Upper lobe of left lung (tissue), 6 donors: ENCODE measurements at regions not wholly inside any gene's neighbourhood (a gene's known extent, or its start where the extent isn't known, plus 50 kb on each side); places are given as distances from the start of the nearest gene placed in this dataset.

Experiments used
- ATAC-seq, 2 donors: fragments of 200-7000 bp; cut with Tn5 transposase; one replicate each; pipeline ENCODE4 v1.9.1; 2022; ENCODE audit warnings: mild to moderate bottlenecking in 2 of 2, moderate library complexity in 2 of 2; ENCODE audit not compliant: low FRiP score in 2 of 2
- DNase-seq, 2 donors: peaks; one replicate each; pipeline ENCODE4 v3.0.0-alpha.2; 2019 to 2020
- H3K27ac ChIP-seq, 4 donors: fragments of 200-600 bp; sonication (generic); one replicate each; pipeline ENCODE4 v1.5.1; 2016 to 2019
- H3K27me3 ChIP-seq, 4 donors: fragments of 200-600 bp; sonication (generic); one replicate each; pipeline ENCODE4 v1.5.1; 2017 to 2019
- H3K36me3 ChIP-seq, 4 donors: fragments of 200-600 bp; sonication (generic); one replicate each; pipeline ENCODE4 v1.5.1; 2016 to 2019
- H3K4me1 ChIP-seq, 4 donors: fragments of 200-600 bp; sonication (generic); one replicate each; pipeline ENCODE4 v1.5.1; 2018 to 2019
- H3K4me3 ChIP-seq, 4 donors: fragments of 200-600 bp; sonication (generic); one replicate each; pipeline ENCODE4 v1.5.1; 2017 to 2019; ENCODE audit warnings: mild to moderate bottlenecking in 2 of 4, moderate library complexity in 1 of 4
- H3K9me3 ChIP-seq, 4 donors: fragments of 200-600 bp; sonication (generic); one replicate each; pipeline ENCODE4 v1.5.1; 2018 to 2019
- EP300 ChIP-seq, 4 donors: sonication (generic); formaldehyde crosslinking; IDR thresholded peaks; one replicate each; pipeline ENCODE4 v1.5.1; 2017; ENCODE audit warnings: antibody characterized with exemption in 4 of 4, control low read depth in 2 of 4
- POLR2A ChIP-seq, 4 donors: fragments of 450-650 bp; IDR thresholded peaks; one replicate each; pipeline ENCODE4 v1.5.1; 2016 to 2017; ENCODE audit warnings: antibody characterized with exemption in 4 of 4, mild to moderate bottlenecking in 2 of 4
- POLR2AphosphoS5 ChIP-seq, 2 donors: sonication (generic); formaldehyde crosslinking; IDR thresholded peaks; one replicate each; pipeline ENCODE4 v1.5.1; 2017; ENCODE audit warnings: antibody characterized with exemption in 2 of 2
- WGBS, 2 donors: methylation state at CpG; one replicate each; pipeline ENCODE4 v1.1.5; 2017 to 2018; 5-methylcytosine and 5-hydroxymethylcytosine counted together
- TF ChIP-seq, protein P1 (sequence below), 6 experiments: fragments of 450-650 bp in 4 of 6; fragments of 200-600 bp in 2 of 6; sonication (generic) in 2 of 6; IDR thresholded peaks; one replicate each; pipeline ENCODE4 v1.5.1; 2016 to 2019; ENCODE audit warnings: antibody characterized with exemption in 6 of 6
- donor health status: DM: no; HTN: no; CAD: no; lungs with moderate emphysema.
- donor health status: DM: no; HTN: yes; CAD: no; lungs with severe emphysema.

DNA sequence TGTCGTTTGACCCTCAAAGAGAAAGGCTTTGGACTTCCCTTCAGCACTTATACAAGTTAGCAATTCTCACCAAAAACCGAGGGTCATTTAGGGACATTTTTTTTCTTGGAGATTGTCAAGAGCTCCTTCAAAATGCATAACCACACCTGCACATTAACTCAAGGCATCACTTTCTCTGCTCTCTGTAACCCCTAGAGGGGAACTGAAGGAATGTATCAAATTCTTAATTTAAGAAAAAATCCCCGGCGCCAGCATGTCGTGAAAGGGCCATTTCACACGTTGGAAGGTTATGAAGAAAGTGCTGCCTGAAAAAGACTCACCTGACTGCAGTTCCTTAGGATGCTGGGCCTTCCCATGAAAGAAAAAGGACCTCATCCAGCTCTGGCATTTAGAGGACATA, 131.6 kb upstream of the ZC3H12A start:
- DNase-seq, result no peak
- no peaks in the 10 kb centered on the region for H3K9me3 ChIP-seq
- ATAC-seq, result no peak
- H3K4me1 ChIP-seq, result no peaks in the 10 kb centered on the region
- H3K27ac ChIP-seq, result no peak overlapping the region
- H3K36me3 ChIP-seq, result no peaks in the 10 kb centered on the region
- no peaks in the 10 kb centered on the region for H3K27me3 ChIP-seq
- WGBS, 2 donors, result 32 to 42% methylated on average over 6 of the region's 6 CpGs
- H3K4me3 ChIP-seq, result no peak overlapping the region
- TF ChIP-seq, protein P1, sequence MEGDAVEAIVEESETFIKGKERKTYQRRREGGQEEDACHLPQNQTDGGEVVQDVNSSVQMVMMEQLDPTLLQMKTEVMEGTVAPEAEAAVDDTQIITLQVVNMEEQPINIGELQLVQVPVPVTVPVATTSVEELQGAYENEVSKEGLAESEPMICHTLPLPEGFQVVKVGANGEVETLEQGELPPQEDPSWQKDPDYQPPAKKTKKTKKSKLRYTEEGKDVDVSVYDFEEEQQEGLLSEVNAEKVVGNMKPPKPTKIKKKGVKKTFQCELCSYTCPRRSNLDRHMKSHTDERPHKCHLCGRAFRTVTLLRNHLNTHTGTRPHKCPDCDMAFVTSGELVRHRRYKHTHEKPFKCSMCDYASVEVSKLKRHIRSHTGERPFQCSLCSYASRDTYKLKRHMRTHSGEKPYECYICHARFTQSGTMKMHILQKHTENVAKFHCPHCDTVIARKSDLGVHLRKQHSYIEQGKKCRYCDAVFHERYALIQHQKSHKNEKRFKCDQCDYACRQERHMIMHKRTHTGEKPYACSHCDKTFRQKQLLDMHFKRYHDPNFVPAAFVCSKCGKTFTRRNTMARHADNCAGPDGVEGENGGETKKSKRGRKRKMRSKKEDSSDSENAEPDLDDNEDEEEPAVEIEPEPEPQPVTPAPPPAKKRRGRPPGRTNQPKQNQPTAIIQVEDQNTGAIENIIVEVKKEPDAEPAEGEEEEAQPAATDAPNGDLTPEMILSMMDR (IDR thresholded peaks at IDR 0.05), result no peak
- no peak for TF ChIP-seq EP300 (IDR thresholded peaks at IDR 0.05)
- no peak for TF ChIP-seq POLR2A (IDR thresholded peaks at IDR 0.05)
- no peak for TF ChIP-seq POLR2AphosphoS5 (IDR thresholded peaks at IDR 0.05)

DNA sequence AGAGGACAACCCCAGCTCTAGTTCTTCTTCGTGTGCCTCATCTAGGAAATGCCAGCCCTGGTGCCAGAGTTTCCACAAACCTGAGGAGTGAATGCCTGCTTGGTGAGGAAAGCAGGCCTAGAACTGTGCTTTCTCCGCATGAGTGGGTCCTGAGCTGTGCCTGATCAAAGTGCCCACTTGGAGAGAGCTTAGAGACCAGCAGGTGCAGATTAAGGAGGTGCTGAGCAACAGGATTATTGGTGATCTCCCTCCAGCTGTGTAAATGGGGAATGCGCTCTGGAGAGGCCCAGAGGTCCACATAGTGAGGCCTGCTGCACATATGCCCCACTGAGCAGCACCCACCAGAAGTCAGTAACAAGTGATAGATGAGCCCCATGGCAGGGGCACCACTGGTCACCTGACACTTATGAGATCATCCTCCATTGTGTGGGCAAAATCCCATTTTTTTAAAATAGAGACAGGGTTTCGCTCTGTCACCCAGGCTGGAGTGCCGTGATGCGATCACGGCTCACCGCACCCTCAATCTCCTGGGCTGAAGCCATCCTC, 127.2 kb upstream of the ZC3H12A start:
- H3K27me3 ChIP-seq, result no peaks in the 10 kb centered on the region
- H3K36me3 ChIP-seq, result no peaks in the 10 kb centered on the region
- TF ChIP-seq, protein P1 (IDR thresholded peaks at IDR 0.05), result no peak
- no peak for TF ChIP-seq EP300 (IDR thresholded peaks at IDR 0.05)
- TF ChIP-seq POLR2A (IDR thresholded peaks at IDR 0.05), result no peak
- no peak for TF ChIP-seq POLR2AphosphoS5 (IDR thresholded peaks at IDR 0.05)
- no peak overlapping the region for H3K4me3 ChIP-seq
- DNase-seq, result no peak
- no peak for ATAC-seq
- no peaks in the 10 kb centered on the region for H3K4me1 ChIP-seq
- H3K9me3 ChIP-seq, result no peaks in the 10 kb centered on the region
- no peak overlapping the region for H3K27ac ChIP-seq
- 85 to 86% methylated on average over 8 of the region's 8 CpGs for WGBS, 2 donors

DNA sequence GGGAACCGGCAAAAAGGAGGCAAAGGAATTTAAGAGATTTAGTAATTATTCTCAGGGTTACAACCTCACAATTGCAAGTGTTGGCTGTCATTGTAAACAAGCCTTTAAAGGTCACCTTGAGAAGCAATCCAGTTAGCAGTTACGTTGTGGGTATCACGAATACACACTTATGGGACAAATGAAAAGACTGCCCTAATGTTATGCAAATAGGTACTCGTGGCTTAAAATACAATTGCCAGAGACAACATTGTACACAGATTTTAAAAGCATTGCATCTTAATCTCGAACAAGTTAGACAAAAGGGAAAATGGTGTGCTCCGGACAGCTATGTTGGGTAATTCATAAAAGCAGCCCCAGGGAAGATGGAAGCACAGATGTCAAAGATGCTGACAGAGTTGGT, 120.5 kb upstream of the ZC3H12A start:
- TF ChIP-seq EP300 (IDR thresholded peaks at IDR 0.05) (no peak), POLR2A (IDR thresholded peaks at IDR 0.05) (no peak), POLR2AphosphoS5 (IDR thresholded peaks at IDR 0.05) (no peak)
- TF ChIP-seq, protein P1 (IDR thresholded peaks at IDR 0.05), result no peak
- WGBS, 2 donors, result 51 to 58% methylated on average over 6 of the region's 6 CpGs
- no peak overlapping the region for H3K4me3 ChIP-seq

DNA sequence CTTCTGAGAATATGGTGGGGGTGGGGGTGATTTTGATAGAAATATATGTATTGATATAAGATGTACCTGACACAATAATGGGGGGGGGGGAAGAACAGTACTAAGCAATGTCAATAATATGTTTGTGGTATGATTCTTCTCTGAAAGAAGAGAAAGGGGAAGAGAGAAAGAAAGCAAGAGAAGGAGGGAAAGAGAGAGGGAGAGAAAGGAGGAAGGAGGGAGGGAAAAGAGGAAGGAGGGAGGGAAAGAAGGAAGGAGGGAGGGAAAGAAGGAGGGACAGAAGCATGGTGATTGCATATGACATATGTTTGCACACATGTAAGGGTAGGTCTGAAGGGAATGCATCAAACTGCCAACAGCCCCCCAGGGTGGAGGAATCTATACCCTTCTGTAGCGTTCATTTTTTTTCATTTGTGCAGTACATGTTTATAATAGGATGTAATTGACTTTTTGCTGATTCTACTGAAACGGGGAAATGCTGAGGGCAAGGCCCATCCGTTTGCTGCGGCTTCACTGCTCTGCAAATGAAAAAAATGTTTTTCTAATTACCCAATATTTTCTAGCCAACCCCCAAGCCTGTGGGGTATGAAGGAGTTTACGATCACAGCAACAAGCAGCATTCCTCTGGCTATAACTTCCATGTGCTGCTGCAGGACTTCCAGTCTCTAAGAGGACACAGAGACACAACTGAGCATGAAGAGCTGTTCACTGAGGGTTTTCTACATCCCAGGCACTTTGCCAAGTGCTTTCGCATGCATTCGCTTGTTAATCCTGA, 119.3 kb upstream of the ZC3H12A start:
- no peaks in the 10 kb centered on the region for H3K4me1 ChIP-seq
- TF ChIP-seq POLR2AphosphoS5 (IDR thresholded peaks at IDR 0.05) (no peak), EP300 (IDR thresholded peaks at IDR 0.05) (no peak), POLR2A (IDR thresholded peaks at IDR 0.05) (no peak)
- TF ChIP-seq, protein P1 (IDR thresholded peaks at IDR 0.05), result no peak
- WGBS, 2 donors, result 64 to 76% methylated on average over 7 of the region's 7 CpGs
- no peak for DNase-seq
- H3K27ac ChIP-seq, result no peak overlapping the region
- H3K4me3 ChIP-seq, result no peak overlapping the region
- no peak for ATAC-seq
- H3K27me3 ChIP-seq, result no peaks in the 10 kb centered on the region
- no peaks in the 10 kb centered on the region for H3K9me3 ChIP-seq
- no peaks in the 10 kb centered on the region for H3K36me3 ChIP-seq

More for the DNA sequence above, 120.5 kb upstream of the ZC3H12A start:
- ATAC-seq, result no peak
- H3K27me3 ChIP-seq, result no peaks in the 10 kb centered on the region
- DNase-seq, result no peak
- H3K36me3 ChIP-seq, result no peaks in the 10 kb centered on the region
- no peak overlapping the region for H3K27ac ChIP-seq
- no peaks in the 10 kb centered on the region for H3K9me3 ChIP-seq
- no peaks in the 10 kb centered on the region for H3K4me1 ChIP-seq

DNA sequence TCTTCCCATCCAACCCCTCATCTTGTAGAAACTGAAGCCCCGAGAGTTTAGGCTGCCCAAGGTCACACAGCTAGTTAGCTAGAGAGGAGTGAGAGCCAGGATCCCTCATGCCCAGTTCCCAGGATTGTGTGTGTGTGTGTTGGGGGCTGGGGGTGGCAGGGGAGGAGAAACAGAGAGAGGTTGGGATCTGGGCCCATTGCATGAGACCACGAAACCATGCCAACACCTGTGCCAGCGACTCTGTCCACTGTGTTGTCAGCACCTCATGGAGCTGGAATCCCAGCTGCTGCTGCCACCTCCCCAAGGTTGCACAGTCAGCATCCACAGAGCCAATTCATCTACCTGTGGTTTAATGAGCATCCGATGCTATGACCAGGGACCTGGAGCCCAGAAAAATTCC, 115.4 kb upstream of the ZC3H12A start:
- no peaks in the 10 kb centered on the region for H3K27me3 ChIP-seq
- ATAC-seq (no peak), DNase-seq (no peak)

More for the DNA sequence above, 115.4 kb upstream of the ZC3H12A start:
- Histone ChIP-seq H3K9me3 (no peaks in the 10 kb centered on the region), H3K27ac (no peak overlapping the region), H3K36me3 (no peaks in the 10 kb centered on the region), H3K4me3 (no peak overlapping the region), H3K4me1 (no peaks in the 10 kb centered on the region)
- TF ChIP-seq POLR2A (IDR thresholded peaks at IDR 0.05) (no peak), EP300 (IDR thresholded peaks at IDR 0.05) (no peak), POLR2AphosphoS5 (IDR thresholded peaks at IDR 0.05) (no peak)
- TF ChIP-seq, protein P1 (IDR thresholded peaks at IDR 0.05), result no peak
- 83 to 100% methylated on average over 3 to 4 of the region's 4 CpGs for WGBS, 2 donors
